ENCODE measurements at regions not wholly inside any gene's neighbourhood (a gene's known extent, or its start where the extent isn't known, plus 50 kb on each side); places are given as distances from the start of the nearest gene placed in this dataset.

DNA sequence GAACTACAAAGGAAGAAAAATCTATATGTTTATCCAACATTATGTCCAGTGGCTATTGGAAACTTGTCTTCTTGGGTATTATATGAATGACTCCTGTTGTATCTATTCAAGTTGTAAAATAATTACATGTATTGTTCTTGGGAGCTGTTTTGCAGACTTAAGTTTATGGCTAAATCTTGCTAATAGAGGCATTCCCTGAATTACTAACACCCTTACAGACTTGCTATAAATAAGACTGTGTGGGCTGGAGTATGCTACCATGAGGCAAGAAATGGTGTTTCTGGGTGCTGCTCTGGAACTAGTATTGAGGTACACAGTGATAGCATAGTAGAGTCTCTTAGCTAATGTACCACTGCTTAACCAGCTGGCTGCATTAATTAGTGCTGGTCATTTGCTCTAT, 155.1 kb downstream of the HIPK3 start:
- DNase-seq (ENCODE audit: low spot score), result no peak

DNA sequence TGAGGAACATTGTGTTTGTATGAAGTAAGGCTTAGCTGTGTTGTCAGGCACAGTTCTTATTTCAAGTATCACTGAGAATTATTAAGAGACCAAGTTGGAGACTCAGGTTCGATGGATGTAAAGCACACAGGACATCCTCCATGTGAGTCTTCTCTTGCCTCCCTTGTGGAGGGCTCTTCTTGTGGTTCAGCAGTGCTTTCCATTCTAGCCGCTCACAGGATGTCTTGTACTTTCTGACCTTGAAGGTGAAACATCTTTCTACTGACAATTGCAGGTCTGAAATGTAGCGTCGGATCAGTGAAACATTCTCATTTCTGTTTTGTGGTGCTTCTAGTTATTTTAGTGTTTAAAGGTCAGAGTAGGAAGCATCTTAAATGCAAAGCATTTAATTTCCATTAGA, 154.6 kb downstream of the HIPK3 start:
- DNase-seq (ENCODE audit: low spot score), result no peak

DNA sequence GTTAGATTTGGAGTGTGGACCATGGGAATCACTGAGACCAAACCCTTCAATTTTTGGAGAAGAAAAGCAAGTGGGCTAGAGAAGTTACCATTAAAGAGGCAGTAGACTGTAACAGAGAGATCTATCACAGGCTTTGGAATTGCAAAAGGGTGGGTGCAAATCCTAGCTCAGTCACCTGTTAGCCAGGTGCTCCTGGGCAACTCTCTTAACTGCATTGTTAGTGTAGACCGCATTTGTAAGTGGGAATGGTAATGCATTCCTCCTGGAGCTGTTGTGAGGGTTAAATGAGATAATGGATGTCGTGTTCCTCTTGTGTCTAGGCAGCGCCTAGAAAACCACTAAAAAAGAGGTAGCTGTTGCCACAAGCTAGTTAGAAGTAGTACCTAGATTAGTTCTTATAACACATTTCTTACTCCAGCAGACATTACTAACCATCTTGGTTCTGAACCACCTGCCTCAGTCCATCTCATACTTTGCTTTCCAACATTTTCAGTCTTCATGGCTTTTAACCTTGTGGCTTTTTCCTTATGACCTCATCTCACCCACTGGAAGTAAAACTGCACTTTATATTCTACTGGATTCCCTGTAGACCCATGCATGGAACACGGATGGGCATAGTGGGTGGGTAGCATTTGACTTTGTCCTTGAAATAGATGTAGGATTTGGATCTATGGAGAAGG, 153.0 kb downstream of the HIPK3 start:
- no peak for DNase-seq (ENCODE audit: low spot score)
